Stimulated activated CD4-positive, alpha-beta T cell treated with anti-CD3 and anti-CD28 coated beads, Interleukin-15, amount 100 ng/mL, for 24 hours (primary cell): ENCODE measurements at regions not wholly inside any gene's neighbourhood (a gene's known extent, or its start where the extent isn't known, plus 50 kb on each side); places are given as distances from the start of the nearest gene placed in this dataset.

ENCODE experiments used
- DNase-seq: peaks from one replicate; pipeline ENCODE4 v3.0.0-alpha.2; 2020

- no peak for DNase-seq
These were observed 2249.1 kb downstream of the NCAM2 start for GRCh38 chr21:23247334-23247733.

GRCh38 chr21:23245255-23245654 is 2247.0 kb downstream of the NCAM2 start:
- no peak for DNase-seq

GRCh38 chr21:23223882-23224281 is 2225.7 kb downstream of the NCAM2 start:
- no peak for DNase-seq

GRCh38 chr21:23218667-23219066 is 2220.5 kb downstream of the NCAM2 start:
- DNase-seq = no peak

GRCh38 chr21:23217597-23217996 is 2219.4 kb downstream of the NCAM2 start:
- DNase-seq = no peak

- DNase-seq = no peak
These were observed 2217.1 kb downstream of the NCAM2 start for GRCh38 chr21:23215261-23215660.
